ENCODE measurements at regions not wholly inside any gene's neighbourhood (a gene's known extent, or its start where the extent isn't known, plus 50 kb on each side); places are given as distances from the start of the nearest gene placed in this dataset.

- TF ChIP-seq CTCF (IDR thresholded peaks at IDR 0.05) (no peak), POLR2A (IDR thresholded peaks at IDR 0.05) (no peak)
Measured at GRCh38 chr12:29025937-29026336, 123.1 kb upstream of the FAR2 start.

Data from right lobe of liver (tissue), 4 donors.